Stomach (tissue), 4 donors: ENCODE measurements at regions not wholly inside any gene's neighbourhood (a gene's known extent, or its start where the extent isn't known, plus 50 kb on each side); places are given as distances from the start of the nearest gene placed in this dataset.

Experiments
- CTCF ChIP-seq, 7 experiments: fragments of 450-650 bp in 4 of 7; fragments of 200-600 bp in 3 of 7; sonication (generic) in 3 of 7; IDR thresholded peaks; one replicate each; pipeline ENCODE4 v1.5.1; 2016 to 2019; ENCODE audit warnings: antibody characterized with exemption in 7 of 7, control low read depth in 2 of 7, mild to moderate bottlenecking in 1 of 7
- EP300 ChIP-seq: sonication (generic); formaldehyde crosslinking; IDR thresholded peaks from one replicate; pipeline ENCODE4 v1.6.1; 2017; ENCODE audit warnings: antibody characterized with exemption
- POLR2A ChIP-seq, 4 donors: fragments of 450-650 bp; IDR thresholded peaks; one replicate each; pipeline ENCODE4 v1.6.1; 2016; ENCODE audit warnings: antibody characterized with exemption in 4 of 4, control low read depth in 2 of 4, mild to moderate bottlenecking in 1 of 4, moderate library complexity in 1 of 4
- POLR2AphosphoS5 ChIP-seq, 3 donors: sonication (generic); formaldehyde crosslinking; IDR thresholded peaks; one replicate each; pipeline ENCODE4 v1.6.1; 2016; ENCODE audit warnings: antibody characterized with exemption in 3 of 3

GRCh38 chr12:91937009-91937408, 208.6 kb downstream of the BTG1 start:
- TF ChIP-seq CTCF (IDR thresholded peaks at IDR 0.05): no peak
- no peak for TF ChIP-seq POLR2AphosphoS5 (IDR thresholded peaks at IDR 0.05)
- no peak for TF ChIP-seq POLR2A (IDR thresholded peaks at IDR 0.05)
- TF ChIP-seq EP300: no peak
